Tibial nerve (tissue), 4 donors: ENCODE measurements at regions not wholly inside any gene's neighbourhood (a gene's known extent, or its start where the extent isn't known, plus 50 kb on each side); places are given as distances from the start of the nearest gene placed in this dataset.

Source experiments
- DNase-seq, 2 donors: peaks; one replicate each; pipeline ENCODE4 v3.0.0-alpha.2; 2019; ENCODE audit warnings: low spot score in 2 of 2
- H3K27ac ChIP-seq, 4 donors: fragments of 200-600 bp; sonication (generic) in 3 of 4; one replicate each; pipeline ENCODE4 v1.5.1; 2017 to 2019; ENCODE audit warnings: mild to moderate bottlenecking in 1 of 4
- H3K27me3 ChIP-seq, 2 donors: fragments of 200-600 bp; sonication (generic) in 1 of 2; one replicate each; pipeline versions ENCODE4 v1.5.1 to v1.6.0; 2017 to 2019
- H3K36me3 ChIP-seq, 3 donors: fragments of 200-600 bp; sonication (generic); one replicate each; pipeline ENCODE4 v1.5.1; 2018 to 2019
- H3K4me1 ChIP-seq, 4 donors: fragments of 200-600 bp; sonication (generic) in 3 of 4; one replicate each; pipeline ENCODE4 v1.5.1; 2017 to 2019
- H3K4me3 ChIP-seq, 4 donors: fragments of 200-600 bp; sonication (generic) in 3 of 4; one replicate each; pipeline ENCODE4 v1.5.1; 2017 to 2019; ENCODE audit warnings: mild to moderate bottlenecking in 1 of 4, moderate library complexity in 1 of 4
- H3K9me3 ChIP-seq, 4 donors: fragments of 200-600 bp; sonication (generic) in 3 of 4; one replicate each; pipeline ENCODE4 v1.5.1; 2017 to 2019
- EP300 ChIP-seq, 2 donors: sonication (generic); formaldehyde crosslinking; IDR thresholded peaks; one replicate each; pipeline ENCODE4 v1.6.1; 2017; ENCODE audit warnings: antibody characterized with exemption in 2 of 2, mild to moderate bottlenecking in 1 of 2
- POLR2A ChIP-seq, 2 donors: fragments of 450-650 bp; IDR thresholded peaks; one replicate each; pipeline ENCODE4 v1.6.1; 2017; ENCODE audit warnings: antibody characterized with exemption in 2 of 2, mild to moderate bottlenecking in 2 of 2, moderate library complexity in 2 of 2
- WGBS, 2 donors: methylation state at CpG; one replicate each; pipeline ENCODE4 v1.1.5; 2018; 5-methylcytosine and 5-hydroxymethylcytosine counted together
- TF ChIP-seq, protein P1 (sequence below), 5 experiments: fragments of 200-600 bp in 3 of 5; fragments of 450-650 bp in 2 of 5; sonication (generic) in 3 of 5; IDR thresholded peaks; one replicate each; pipeline ENCODE4 v1.5.1; 2016 to 2019; ENCODE audit warnings: antibody characterized with exemption in 5 of 5, mild to moderate bottlenecking in 3 of 5, moderate library complexity in 2 of 5

DNA sequence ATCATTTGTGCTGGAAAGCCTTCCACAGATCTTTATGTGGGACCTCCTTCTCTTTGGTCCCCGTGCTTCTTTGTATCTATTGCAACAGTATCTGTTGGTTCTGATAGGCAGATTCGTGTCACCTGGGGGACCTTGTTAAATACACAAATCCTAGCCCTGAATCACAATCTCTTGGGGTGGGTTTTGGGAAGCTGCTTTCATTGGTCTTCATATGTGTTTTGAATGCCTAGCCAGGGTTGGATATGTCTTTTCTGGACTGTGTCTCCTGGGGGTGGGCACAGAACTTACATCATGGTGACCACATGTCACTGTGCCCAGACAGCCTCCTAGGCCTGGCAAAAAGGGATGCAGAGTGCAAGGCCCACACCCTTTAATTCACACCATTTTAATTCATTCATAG lies 81.0 kb upstream of the HNF1B start:
- TF ChIP-seq, protein P1, sequence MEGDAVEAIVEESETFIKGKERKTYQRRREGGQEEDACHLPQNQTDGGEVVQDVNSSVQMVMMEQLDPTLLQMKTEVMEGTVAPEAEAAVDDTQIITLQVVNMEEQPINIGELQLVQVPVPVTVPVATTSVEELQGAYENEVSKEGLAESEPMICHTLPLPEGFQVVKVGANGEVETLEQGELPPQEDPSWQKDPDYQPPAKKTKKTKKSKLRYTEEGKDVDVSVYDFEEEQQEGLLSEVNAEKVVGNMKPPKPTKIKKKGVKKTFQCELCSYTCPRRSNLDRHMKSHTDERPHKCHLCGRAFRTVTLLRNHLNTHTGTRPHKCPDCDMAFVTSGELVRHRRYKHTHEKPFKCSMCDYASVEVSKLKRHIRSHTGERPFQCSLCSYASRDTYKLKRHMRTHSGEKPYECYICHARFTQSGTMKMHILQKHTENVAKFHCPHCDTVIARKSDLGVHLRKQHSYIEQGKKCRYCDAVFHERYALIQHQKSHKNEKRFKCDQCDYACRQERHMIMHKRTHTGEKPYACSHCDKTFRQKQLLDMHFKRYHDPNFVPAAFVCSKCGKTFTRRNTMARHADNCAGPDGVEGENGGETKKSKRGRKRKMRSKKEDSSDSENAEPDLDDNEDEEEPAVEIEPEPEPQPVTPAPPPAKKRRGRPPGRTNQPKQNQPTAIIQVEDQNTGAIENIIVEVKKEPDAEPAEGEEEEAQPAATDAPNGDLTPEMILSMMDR (IDR thresholded peaks at IDR 0.05), result no peak
- TF ChIP-seq POLR2A (IDR thresholded peaks at IDR 0.05) (no peak), EP300 (IDR thresholded peaks at IDR 0.05) (no peak)
- no peaks in the 10 kb centered on the region for H3K9me3 ChIP-seq
- H3K4me1 ChIP-seq, result no peaks in the 10 kb centered on the region
- H3K27me3 ChIP-seq, result no peaks in the 10 kb centered on the region
- H3K4me3 ChIP-seq, result no peak overlapping the region
- no peaks in the 10 kb centered on the region for H3K36me3 ChIP-seq
- no peak for DNase-seq
- H3K27ac ChIP-seq, result no peak overlapping the region
- 84 to 85% methylated on average over 2 of the region's 2 CpGs for WGBS, 2 donors

DNA sequence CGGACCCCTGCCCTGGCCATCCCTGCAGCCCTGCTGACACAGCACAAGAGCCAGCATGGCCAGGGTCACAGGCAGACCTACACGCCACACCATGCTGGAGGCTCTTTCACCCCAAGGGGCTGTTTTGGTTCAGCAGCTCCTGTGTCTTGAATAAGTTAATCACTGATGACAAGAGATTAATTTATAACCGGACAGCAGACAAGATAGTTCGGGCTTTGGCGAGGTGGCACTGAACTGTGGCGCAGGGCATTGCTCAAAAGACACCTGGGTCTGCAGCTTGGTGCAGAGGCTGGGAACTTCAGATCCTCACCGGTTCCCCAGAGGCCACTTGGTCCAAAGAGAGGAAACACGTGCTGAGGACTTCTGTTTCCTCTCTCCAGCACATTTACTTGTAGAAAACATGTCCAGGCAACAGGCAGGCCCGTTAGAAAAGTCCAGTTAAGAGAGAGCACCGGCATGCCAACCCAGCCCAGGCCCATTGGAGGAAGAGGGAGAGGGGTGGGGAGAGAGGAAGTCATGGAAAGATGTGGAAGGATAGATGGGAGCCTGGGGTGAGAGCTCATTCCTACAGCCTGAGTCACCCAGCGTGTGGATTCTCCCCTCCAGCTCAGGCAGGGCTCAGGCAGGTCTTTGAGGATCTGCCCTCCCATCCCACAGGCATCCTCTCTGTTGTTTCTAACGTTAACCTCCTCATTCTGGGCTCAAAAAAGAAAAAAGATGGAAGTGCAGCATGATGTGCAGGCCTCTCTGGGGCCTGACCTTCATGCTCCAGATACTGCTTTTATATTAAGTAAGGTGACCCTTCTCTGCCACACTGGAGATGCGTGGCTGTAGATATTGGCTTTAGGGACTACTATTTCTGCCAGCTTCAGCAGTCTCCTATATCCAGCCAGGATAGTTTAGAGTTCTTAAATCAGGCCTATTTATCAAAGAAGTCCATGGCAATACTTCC lies 80.0 kb upstream of the HNF1B start:
- no peaks in the 10 kb centered on the region for H3K36me3 ChIP-seq
- TF ChIP-seq EP300 (IDR thresholded peaks at IDR 0.05), result no peak
- TF ChIP-seq, protein P1 (IDR thresholded peaks at IDR 0.05), result no peak
- no peak for TF ChIP-seq POLR2A (IDR thresholded peaks at IDR 0.05)
- WGBS, 2 donors, result 53 to 64% methylated on average over 11 to 13 of the region's 13 CpGs
- H3K9me3 ChIP-seq, result no peaks in the 10 kb centered on the region
- no peaks in the 10 kb centered on the region for H3K4me1 ChIP-seq
- DNase-seq, result no peak
- no peaks in the 10 kb centered on the region for H3K27me3 ChIP-seq
- H3K4me3 ChIP-seq, result no peak overlapping the region
- no peak overlapping the region for H3K27ac ChIP-seq

DNA sequence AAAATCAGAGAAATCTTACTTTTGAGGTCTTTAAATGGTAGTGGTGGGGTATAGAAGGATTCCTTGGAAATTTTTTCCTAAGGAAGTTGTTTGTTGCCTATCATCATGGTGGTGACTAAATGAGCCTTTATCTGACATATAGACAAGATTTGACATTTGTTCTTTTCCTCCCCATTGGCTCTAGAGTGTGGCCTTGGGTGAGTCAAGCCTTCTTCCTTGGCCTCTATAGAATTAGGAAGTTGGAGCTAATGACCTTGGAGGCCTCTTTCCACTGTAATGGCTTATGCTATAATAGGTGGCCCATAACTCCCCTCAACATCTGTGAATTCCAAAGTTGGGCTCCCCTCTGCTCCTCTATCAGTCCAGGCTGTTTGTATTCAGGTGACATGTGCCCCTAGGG lies 79.1 kb upstream of the HNF1B start:
- Histone ChIP-seq H3K4me3 (no peak overlapping the region), H3K4me1 (no peaks in the 10 kb centered on the region), H3K9me3 (no peaks in the 10 kb centered on the region), H3K36me3 (no peaks in the 10 kb centered on the region), H3K27me3 (no peaks in the 10 kb centered on the region), H3K27ac (no peak overlapping the region)
- TF ChIP-seq EP300 (IDR thresholded peaks at IDR 0.05) (no peak), POLR2A (IDR thresholded peaks at IDR 0.05) (no peak)
- TF ChIP-seq, protein P1 (IDR thresholded peaks at IDR 0.05), result no peak
- DNase-seq, result no peak

DNA sequence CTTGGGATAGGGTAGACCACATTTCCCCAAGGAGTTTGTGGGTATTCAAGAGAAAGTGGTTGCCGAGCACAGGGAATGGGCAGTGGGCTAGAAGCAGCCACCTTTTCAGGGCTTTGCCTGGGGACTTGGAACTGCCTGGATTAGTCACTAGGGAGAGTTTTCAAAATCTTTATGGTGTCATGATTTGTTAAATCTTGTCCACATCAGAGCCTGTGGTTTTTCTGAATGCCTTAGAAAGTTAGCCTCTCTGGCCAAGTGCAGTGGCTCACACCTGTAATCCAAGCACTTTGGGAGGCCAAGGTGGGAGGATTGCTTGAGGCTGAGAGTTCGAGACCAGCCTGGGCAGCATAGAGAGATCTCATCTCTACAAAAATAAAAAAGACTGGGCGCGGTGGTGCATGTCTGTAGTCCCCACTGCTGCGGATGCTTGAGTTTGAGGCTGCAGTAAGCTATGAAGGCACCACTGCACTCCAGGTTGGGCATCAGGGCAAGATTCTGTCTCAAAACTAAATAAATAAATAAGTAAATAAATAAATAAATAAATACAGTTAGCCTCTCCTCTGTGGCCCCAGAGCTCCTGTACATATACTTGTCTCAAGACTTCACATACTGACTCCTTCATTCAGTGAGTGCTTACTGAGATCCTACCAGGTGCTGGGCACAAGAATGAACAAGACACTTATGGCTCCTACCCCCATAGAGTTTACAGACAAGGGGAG lies 76.3 kb upstream of the HNF1B start:
- DNase-seq, result no peak
- H3K36me3 ChIP-seq, result no peaks in the 10 kb centered on the region
- 85 to 86% methylated on average over 5 of the region's 5 CpGs for WGBS, 2 donors
- no peak overlapping the region for H3K27ac ChIP-seq
- H3K27me3 ChIP-seq, result no peaks in the 10 kb centered on the region
- no peaks in the 10 kb centered on the region for H3K4me1 ChIP-seq
- H3K4me3 ChIP-seq, result no peak overlapping the region
- no peaks in the 10 kb centered on the region for H3K9me3 ChIP-seq
- TF ChIP-seq POLR2A (IDR thresholded peaks at IDR 0.05), result no peak
- TF ChIP-seq EP300 (IDR thresholded peaks at IDR 0.05), result no peak
- TF ChIP-seq, protein P1 (IDR thresholded peaks at IDR 0.05), result no peak
